ENCODE measurements at regions not wholly inside any gene's neighbourhood (a gene's known extent, or its start where the extent isn't known, plus 50 kb on each side); places are given as distances from the start of the nearest gene placed in this dataset.

- TF ChIP-seq PHF8 (conservative IDR thresholded peaks at IDR 0.05; ENCODE audit: low read depth, low read length) (no peak), USF2 (IDR thresholded peaks at IDR 0.05; ENCODE audit: low read length) (no peak), BRCA1 (IDR thresholded peaks at IDR 0.05; ENCODE audit: low read depth, low read length) (no peak), TAF1 (IDR thresholded peaks at IDR 0.05; ENCODE audit: low read depth, low read length) (no peak)
Observed at GRCh38 chr5:3201941-3202340, 393.7 kb upstream of the IRX1 start (continued).
